Breast epithelium (tissue), 3 donors: ENCODE measurements at regions not wholly inside any gene's neighbourhood (a gene's known extent, or its start where the extent isn't known, plus 50 kb on each side); places are given as distances from the start of the nearest gene placed in this dataset.

Experiments used
- POLR2A ChIP-seq: fragments of 450-650 bp; IDR thresholded peaks from one replicate; pipeline ENCODE4 v1.6.1; 2016; ENCODE audit warnings: antibody characterized with exemption, mild to moderate bottlenecking, moderate library complexity
- POLR2AphosphoS5 ChIP-seq, 3 donors: sonication (generic); formaldehyde crosslinking; IDR thresholded peaks; one replicate each; pipeline ENCODE4 v1.6.1; 2017; ENCODE audit warnings: antibody characterized with exemption in 3 of 3
- TF ChIP-seq, protein P1 (sequence below), 3 donors: fragments of 450-650 bp; IDR thresholded peaks; one replicate each; pipeline ENCODE4 v1.5.1; 2016 to 2017; ENCODE audit warnings: antibody characterized with exemption in 3 of 3, mild to moderate bottlenecking in 3 of 3, moderate library complexity in 3 of 3

DNA sequence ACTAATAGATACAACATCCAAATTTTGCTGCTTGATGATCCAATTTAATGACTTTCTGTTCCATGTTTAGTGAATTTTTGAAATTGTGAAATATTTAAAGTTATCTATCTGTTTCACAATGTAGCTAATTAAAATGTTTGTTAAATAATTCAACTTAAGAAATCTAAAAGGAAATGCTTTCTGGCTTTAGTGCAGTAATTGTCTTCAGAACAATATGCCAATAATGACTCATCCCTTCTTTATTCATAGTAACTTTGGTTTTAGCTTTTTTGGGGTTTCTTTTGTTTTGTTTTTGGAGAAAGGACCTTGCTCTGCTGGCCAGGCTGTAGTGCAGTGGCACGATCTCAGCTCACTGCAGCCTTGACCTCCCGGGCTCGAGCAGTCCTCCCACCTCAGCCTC, 479.2 kb upstream of the RGS6 start:
- TF ChIP-seq POLR2A (no peak), POLR2AphosphoS5 (IDR thresholded peaks at IDR 0.05) (no peak)
- TF ChIP-seq, protein P1, sequence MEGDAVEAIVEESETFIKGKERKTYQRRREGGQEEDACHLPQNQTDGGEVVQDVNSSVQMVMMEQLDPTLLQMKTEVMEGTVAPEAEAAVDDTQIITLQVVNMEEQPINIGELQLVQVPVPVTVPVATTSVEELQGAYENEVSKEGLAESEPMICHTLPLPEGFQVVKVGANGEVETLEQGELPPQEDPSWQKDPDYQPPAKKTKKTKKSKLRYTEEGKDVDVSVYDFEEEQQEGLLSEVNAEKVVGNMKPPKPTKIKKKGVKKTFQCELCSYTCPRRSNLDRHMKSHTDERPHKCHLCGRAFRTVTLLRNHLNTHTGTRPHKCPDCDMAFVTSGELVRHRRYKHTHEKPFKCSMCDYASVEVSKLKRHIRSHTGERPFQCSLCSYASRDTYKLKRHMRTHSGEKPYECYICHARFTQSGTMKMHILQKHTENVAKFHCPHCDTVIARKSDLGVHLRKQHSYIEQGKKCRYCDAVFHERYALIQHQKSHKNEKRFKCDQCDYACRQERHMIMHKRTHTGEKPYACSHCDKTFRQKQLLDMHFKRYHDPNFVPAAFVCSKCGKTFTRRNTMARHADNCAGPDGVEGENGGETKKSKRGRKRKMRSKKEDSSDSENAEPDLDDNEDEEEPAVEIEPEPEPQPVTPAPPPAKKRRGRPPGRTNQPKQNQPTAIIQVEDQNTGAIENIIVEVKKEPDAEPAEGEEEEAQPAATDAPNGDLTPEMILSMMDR (IDR thresholded peaks at IDR 0.05): no peak
